ENCODE measurements at regions not wholly inside any gene's neighbourhood (a gene's known extent, or its start where the extent isn't known, plus 50 kb on each side); places are given as distances from the start of the nearest gene placed in this dataset.

- DNase-seq (ENCODE audit: low read depth in 2 of 2) = peak; percentile 85 to 97
These were observed 100.1 kb upstream of the ASAP2 start for GRCh38 chr2:9106338-9107167.

- DNase-seq (ENCODE audit: low read depth in 2 of 2) = peak in 1 of 2 donors; percentile 34
These were observed 100.8 kb upstream of the ASAP2 start for GRCh38 chr2:9105601-9106337.

GRCh38 chr2:9103663-9104277 lies 100.3 kb upstream of the MBOAT2 start:
- no peak for DNase-seq (ENCODE audit: low read depth in 2 of 2)

GRCh38 chr2:9102861-9103662 lies 99.6 kb upstream of the MBOAT2 start:
- DNase-seq (ENCODE audit: low read depth in 2 of 2) = no peak

GRCh38 chr2:9101763-9102425 lies 98.4 kb upstream of the MBOAT2 start:
- DNase-seq (ENCODE audit: low read depth in 2 of 2) = no peak

GRCh38 chr2:9100080-9100876 lies 96.8 kb upstream of the MBOAT2 start:
- DNase-seq (ENCODE audit: low read depth in 2 of 2) = no peak

- no peak for DNase-seq (ENCODE audit: low read depth in 2 of 2)
These were observed 95.9 kb upstream of the MBOAT2 start for GRCh38 chr2:9099341-9099751.

- DNase-seq (ENCODE audit: low read depth in 2 of 2) = no peak
These were observed 94.4 kb upstream of the MBOAT2 start for GRCh38 chr2:9097892-9098291.

- no peak for DNase-seq (ENCODE audit: low read depth in 2 of 2)
These were observed 93.8 kb upstream of the MBOAT2 start for GRCh38 chr2:9097239-9097638.

- DNase-seq (ENCODE audit: low read depth in 2 of 2) = no peak
These were observed 93.3 kb upstream of the MBOAT2 start for GRCh38 chr2:9096761-9097160.

GRCh38 chr2:9095690-9096089 lies 92.2 kb upstream of the MBOAT2 start:
- DNase-seq (ENCODE audit: low read depth in 2 of 2) = peak; percentile 31 to 71

GRCh38 chr2:9095226-9095625 lies 91.7 kb upstream of the MBOAT2 start:
- no peak for DNase-seq (ENCODE audit: low read depth in 2 of 2)

GRCh38 chr2:9094117-9094516 lies 90.6 kb upstream of the MBOAT2 start:
- DNase-seq (ENCODE audit: low read depth in 2 of 2) = no peak

- DNase-seq (ENCODE audit: low read depth in 2 of 2) = no peak
These were observed 89.8 kb upstream of the MBOAT2 start for GRCh38 chr2:9093324-9093723.

- no peak for DNase-seq (ENCODE audit: low read depth in 2 of 2)
These were observed 89.1 kb upstream of the MBOAT2 start for GRCh38 chr2:9092383-9093282.

GRCh38 chr2:9091811-9092210 lies 88.3 kb upstream of the MBOAT2 start:
- DNase-seq (ENCODE audit: low read depth in 2 of 2) = no peak

GRCh38 chr2:9089831-9090230 lies 86.3 kb upstream of the MBOAT2 start:
- DNase-seq (ENCODE audit: low read depth in 2 of 2) = no peak

- DNase-seq (ENCODE audit: low read depth in 2 of 2) = no peak
These were observed 83.7 kb upstream of the MBOAT2 start for GRCh38 chr2:9087121-9087681.

GRCh38 chr2:9086465-9086864 lies 83.0 kb upstream of the MBOAT2 start:
- no peak for DNase-seq (ENCODE audit: low read depth in 2 of 2)

Measured in lung microvascular endothelial cell (primary cell).